Astrocyte (in vitro differentiated cells and primary cell): ENCODE measurements at regions not wholly inside any gene's neighbourhood (a gene's known extent, or its start where the extent isn't known, plus 50 kb on each side); places are given as distances from the start of the nearest gene placed in this dataset.

Experiments
- EZH2 ChIP-seq: IDR thresholded peaks from 2 replicates; pipeline ENCODE4 v1.6.1; 2012; ENCODE audit warnings: mild to moderate bottlenecking, low read length, inconsistent platforms; ENCODE audit not compliant: insufficient read depth
- TF ChIP-seq, protein P1 (sequence below): IDR thresholded peaks from 2 replicates; pipeline ENCODE4 v1.5.1; 2011; ENCODE audit warnings: low read depth, mild to moderate bottlenecking, inconsistent platforms, low read length, moderate library complexity; ENCODE audit not compliant: insufficient read depth

DNA sequence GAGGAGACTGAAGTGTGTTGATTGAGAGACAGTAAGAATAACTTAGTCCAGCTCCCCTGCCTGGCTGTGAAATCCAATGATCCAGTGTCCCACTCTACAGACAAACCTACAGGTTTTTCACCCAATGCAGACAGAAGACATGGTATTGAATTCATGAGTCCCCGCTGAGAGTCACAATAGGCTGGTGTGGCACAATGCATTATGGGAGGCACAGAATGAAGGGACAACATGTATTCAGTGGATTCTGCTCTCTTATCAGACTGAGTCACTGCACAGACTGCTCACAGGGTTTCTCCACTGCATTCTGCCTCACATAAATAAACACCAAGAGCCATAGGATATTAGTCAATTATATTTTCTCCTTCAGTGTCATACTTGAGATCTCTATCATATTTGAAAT, 55.2 kb upstream of the TOP3B start:
- TF ChIP-seq, protein P1, sequence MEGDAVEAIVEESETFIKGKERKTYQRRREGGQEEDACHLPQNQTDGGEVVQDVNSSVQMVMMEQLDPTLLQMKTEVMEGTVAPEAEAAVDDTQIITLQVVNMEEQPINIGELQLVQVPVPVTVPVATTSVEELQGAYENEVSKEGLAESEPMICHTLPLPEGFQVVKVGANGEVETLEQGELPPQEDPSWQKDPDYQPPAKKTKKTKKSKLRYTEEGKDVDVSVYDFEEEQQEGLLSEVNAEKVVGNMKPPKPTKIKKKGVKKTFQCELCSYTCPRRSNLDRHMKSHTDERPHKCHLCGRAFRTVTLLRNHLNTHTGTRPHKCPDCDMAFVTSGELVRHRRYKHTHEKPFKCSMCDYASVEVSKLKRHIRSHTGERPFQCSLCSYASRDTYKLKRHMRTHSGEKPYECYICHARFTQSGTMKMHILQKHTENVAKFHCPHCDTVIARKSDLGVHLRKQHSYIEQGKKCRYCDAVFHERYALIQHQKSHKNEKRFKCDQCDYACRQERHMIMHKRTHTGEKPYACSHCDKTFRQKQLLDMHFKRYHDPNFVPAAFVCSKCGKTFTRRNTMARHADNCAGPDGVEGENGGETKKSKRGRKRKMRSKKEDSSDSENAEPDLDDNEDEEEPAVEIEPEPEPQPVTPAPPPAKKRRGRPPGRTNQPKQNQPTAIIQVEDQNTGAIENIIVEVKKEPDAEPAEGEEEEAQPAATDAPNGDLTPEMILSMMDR: no peak
- no peak for TF ChIP-seq EZH2
